GM18951 (cell line): ENCODE measurements at regions not wholly inside any gene's neighbourhood (a gene's known extent, or its start where the extent isn't known, plus 50 kb on each side); places are given as distances from the start of the nearest gene placed in this dataset.
"Not testable (repeated sequence)": the region's sequence is repeated elsewhere in the genome, so short reads cannot be mapped to it uniquely, and the experiment has no call there.

Experiments
- POLR2A ChIP-seq: IDR thresholded peaks from 4 replicates; pipeline ENCODE4 v1.6.1; 2011; ENCODE audit warnings: mild to moderate bottlenecking; ENCODE audit not compliant: insufficient read length, insufficient read depth; ENCODE audit errors: extremely low read depth
- in situ Hi-C: fragments of 300-500 bp; cut with MboI; formaldehyde crosslinking; loops from one replicate; pipeline ENCODE4 v1.12.0; 2022; ENCODE audit warnings: low sequenced_read_pairs, mixed read lengths, inconsistent platforms; ENCODE audit not compliant: unreplicated experiment

GRCh38 chr1:221251580-221251979 lies 372.3 kb downstream of the HLX start:
- in situ Hi-C loops = no loop called here
- TF ChIP-seq POLR2A = no peak

- TF ChIP-seq POLR2A = no peak
- in situ Hi-C loops = no loop called here
Measured at GRCh38 chr1:221254813-221255212, 375.6 kb downstream of the HLX start.

- in situ Hi-C loops = no loop called here
- TF ChIP-seq POLR2A = no peak
Measured at GRCh38 chr1:221256773-221257172, 377.5 kb downstream of the HLX start.

- in situ Hi-C loops = not testable (repeated sequence)
Measured at GRCh38 chr1:221257548-221257947, 378.3 kb downstream of the HLX start.

- in situ Hi-C loops = not testable (repeated sequence)
Measured at GRCh38 chr1:221262677-221263076, 383.4 kb downstream of the HLX start.

- in situ Hi-C loops = no loop called here
- no peak for TF ChIP-seq POLR2A
Measured at GRCh38 chr1:221263831-221264767, 384.9 kb downstream of the HLX start.

- in situ Hi-C loops = no loop called here
- no peak for TF ChIP-seq POLR2A
Measured at GRCh38 chr1:221264848-221265247, 385.6 kb downstream of the HLX start.

- TF ChIP-seq POLR2A = no peak
- in situ Hi-C loops = no loop called here
Measured at GRCh38 chr1:221268295-221268694, 389.1 kb downstream of the HLX start.

- in situ Hi-C loops = no loop called here
- no peak for TF ChIP-seq POLR2A
Measured at GRCh38 chr1:221271701-221272100, 392.5 kb downstream of the HLX start.

- no peak for TF ChIP-seq POLR2A
- in situ Hi-C loops = no loop called here
Measured at GRCh38 chr1:221272940-221273339, 393.7 kb downstream of the HLX start.

GRCh38 chr1:221274373-221274772 lies 395.1 kb downstream of the HLX start:
- in situ Hi-C loops = no loop called here
- no peak for TF ChIP-seq POLR2A

- in situ Hi-C loops = no loop called here
- TF ChIP-seq POLR2A = no peak
Measured at GRCh38 chr1:221276896-221277409, 397.7 kb downstream of the HLX start.

GRCh38 chr1:221279146-221279545 lies 399.9 kb downstream of the HLX start:
- TF ChIP-seq POLR2A = no peak
- in situ Hi-C loops = no loop called here

GRCh38 chr1:221283532-221283931 lies 404.3 kb downstream of the HLX start:
- in situ Hi-C loops = no loop called here
- no peak for TF ChIP-seq POLR2A
